Midbrain (tissue), 1 donor: ENCODE measurements at regions not wholly inside any gene's neighbourhood (a gene's known extent, or its start where the extent isn't known, plus 50 kb on each side); places are given as distances from the start of the nearest gene placed in this dataset.
"Not testable (repeated sequence)": the region's sequence is repeated elsewhere in the genome, so short reads cannot be mapped to it uniquely, and the experiment has no call there.

Experiments used
- DNase-seq: peaks from one replicate; lab custom pipeline; 2025; lab: John Stamatoyannopoulos, UW

DNA sequence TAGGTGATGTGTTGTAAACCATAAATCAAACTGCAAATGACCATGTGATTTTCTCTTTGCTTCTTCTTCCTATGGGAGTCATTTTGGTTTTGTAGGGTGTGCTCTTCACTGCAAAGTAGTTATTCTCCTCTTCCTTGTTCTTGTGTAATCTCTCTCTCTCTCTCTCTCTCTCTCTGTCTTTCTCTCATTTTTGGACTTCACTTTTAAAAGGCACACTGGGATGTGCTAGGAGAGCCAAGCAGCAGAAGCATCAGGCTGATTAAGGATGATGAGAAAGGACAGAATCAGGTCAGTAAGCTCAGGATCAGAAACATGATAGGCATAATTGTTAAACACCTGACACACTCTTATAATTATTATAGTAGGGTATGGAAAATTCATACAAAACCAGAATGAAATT lies 505.3 kb upstream of the ZNF608 start:
- no peak for DNase-seq

DNA sequence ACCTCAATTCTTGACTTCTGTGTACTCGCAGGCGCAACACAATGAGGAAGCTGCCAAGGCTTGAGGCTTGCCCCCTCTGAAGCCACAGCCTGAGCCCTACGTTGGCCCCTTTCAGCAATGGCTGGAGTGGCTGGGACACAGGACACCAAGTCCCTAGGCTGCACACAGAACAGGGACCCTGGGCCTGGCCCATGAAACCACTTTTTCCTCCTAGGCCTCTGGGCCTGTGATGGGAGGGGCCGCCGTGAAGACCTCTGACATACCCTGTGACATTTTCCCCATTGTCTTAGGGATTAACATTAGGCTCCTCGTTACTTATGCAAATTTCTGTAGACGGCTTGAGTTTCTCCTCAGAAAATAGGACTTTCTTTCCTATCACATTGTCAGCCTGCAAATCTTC lies 507.2 kb upstream of the ZNF608 start:
- not testable (repeated sequence) for DNase-seq

DNA sequence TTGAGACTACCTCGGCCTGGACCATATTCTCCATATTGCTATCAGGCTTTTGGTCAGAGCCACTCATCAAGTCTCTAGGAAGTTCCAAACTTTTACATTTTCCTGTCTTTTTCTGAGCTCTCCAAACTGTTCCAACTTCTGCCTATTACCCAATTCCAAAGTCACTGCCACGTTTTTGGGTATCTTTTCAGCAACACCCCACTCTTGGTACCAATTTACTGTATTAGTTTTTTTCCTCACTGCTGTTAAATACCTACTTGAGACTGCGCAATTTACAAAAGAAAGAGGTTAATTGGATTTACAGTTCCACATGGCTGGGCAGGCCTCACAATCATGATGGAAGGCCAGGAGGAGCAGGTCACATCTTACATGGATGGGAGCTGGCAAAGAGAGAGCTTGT lies 507.8 kb upstream of the ZNF608 start:
- no peak for DNase-seq

DNA sequence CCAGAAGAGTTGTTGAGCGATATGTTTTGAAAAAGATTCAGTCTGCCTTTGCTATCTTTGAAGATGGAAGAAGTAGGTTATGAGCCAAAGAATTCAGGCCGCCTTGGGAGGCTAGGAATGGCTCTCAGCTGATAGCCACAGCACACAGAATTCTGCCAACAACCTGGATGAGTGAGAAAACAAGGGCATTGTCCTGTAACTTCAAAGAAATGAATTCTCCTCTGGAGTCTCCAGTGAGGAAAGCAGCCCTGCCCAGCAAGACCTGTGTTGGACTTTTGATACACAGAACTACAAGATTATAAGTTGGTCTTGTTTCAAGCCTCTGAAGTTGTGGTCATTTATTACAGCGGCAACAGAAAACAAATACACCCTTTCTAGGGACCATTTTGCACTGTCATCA lies 509.9 kb upstream of the ZNF608 start:
- no peak for DNase-seq

DNA sequence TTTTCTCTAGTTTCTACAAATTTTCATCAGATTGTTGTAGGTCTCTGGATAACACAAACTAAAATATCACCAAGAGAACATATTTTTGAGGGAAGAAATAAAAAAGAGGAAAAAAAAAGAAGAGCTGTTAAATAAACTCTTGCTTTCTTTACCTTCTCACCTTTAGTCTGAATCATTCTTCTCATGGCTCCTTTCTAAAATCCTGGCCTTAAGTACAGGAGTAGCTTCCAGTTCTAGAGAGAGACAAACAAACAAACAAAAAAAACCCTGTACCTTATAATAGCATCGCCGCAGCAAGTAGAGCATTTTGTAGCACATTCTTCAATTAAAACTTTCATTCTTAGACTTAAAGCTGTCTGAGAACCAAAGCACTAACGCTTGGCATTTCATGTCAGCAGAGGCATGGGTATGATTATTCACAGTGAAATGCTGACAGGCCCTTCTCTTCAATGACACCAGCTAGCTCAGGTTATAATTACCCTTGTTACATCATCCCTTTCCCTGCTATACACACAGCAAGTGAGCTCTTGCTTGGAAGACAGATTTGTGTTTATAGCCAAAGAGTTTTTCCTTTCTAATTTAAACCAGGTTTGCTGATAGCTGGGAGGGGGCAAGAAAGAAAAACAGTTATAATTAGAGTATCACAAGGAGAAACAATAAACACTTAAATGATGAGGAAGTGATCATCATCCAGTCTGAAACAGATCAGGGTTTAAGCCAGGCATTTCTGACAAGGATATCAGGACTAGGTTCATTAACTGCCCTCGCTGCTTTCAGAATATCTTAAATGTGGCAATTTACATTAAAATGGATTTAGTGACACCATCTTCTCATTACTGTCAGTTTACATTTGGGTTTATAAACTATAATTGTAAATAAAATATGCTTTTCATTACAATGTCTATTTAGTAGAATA lies 510.9 kb upstream of the ZNF608 start:
- no peak for DNase-seq

DNA sequence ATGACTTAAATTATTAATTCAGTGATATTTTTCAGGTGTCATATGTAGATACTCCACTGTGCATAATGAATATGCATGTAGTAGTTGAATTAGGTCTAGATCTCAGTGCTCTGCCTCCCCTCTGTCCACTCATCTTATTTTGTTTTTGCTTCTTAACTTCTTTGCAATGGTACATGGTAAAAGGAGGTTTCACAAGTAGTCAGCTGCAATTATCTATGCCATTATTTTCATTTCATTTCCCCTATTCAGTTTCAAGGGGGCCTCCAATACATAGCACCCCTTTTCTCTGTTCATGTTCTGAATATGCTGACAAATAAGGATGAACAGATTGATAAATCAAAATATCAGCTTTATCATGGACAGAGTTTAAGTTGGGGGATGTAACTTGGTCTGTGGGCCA lies 511.6 kb upstream of the ZNF608 start:
- no peak for DNase-seq

DNA sequence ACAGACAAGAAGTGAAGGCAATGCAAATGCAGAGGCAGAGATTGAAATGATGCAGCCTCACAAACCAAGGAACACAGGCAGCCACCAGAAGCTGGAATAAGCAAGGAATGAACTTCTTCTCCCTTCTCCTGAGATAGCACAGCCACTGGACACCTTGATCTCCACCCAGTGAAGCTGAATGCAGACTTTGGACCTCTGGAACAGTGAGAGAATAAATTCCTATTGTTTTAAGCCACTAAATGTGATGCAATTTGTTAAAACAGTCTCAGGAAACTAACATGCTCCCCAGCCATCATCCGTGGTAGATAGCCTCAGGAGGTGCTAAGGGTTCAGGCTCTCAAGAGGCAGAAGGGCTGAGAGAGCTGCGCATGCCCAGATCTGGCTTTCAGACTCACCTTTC lies 512.2 kb upstream of the ZNF608 start:
- no peak for DNase-seq

DNA sequence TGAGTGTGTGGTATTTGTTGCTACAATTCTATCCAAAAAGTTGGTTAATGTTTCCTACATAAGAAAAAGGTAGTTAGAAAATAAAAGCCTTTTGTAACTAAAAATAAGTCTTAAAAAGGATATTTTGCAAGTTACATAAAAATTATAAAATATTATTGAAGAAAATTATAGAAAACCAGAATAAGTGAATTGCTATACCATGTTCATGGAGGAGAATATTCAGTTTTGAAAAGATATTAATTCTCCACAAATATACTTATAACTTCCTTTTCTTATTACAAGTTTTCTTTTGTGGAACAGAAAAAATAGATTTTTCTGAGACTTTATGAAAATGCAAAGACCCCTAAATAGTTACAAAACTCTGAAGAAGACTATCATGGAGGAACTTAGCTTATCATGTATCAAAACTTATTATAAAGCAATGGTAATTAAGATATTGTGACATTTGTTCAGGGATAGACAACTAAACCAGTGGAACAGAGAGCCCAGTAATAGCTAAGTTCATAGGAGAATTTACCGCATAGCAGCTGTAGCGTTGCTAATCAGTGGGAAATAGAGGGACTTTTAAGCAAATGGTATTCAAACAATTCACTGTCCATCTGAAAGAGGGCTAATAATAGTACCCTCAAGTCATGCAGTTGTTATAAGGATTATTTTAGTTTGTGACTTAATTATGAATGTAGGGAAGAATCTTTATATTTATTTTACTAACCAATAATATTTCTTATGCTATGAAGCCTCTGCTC lies 515.2 kb upstream of the ZNF608 start:
- no peak for DNase-seq

DNA sequence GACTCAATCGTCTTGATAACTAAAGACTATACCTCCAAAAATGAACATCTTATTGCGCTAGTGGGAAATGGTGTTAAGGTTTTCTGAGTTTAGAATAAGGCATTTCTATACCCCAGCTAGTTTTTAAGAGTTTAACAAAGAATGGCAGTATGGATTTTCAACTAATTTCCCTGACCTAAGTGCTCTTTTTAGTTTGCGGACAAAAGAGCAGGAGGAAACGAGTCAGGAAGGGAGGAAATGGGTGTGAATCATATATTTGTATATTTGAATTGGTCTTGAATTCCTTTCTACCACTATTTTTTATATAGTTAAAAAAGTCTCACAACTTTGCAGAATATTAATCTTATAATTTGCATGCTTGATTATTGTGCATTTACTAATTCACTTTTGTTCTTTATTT lies 516.3 kb upstream of the ZNF608 start:
- no peak for DNase-seq

DNA sequence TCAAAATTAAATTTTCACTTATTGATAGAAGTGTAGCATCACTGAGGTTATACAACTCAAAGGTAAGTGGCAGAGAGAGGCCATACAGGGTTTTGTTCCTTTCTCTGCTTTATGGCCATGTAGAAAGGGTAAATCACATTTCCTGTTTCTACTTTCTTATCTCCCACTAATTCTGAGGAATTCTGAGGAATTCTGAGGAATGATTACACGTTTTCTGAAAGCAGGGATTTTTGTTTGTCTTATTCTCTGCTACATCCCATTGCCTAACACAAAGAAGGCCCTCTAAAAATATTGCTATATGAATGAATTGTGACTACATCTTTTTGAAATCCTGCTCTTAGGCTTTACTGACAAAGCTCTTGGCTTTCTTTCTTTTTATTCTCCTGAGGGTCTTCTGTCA lies 516.9 kb upstream of the ZNF608 start:
- no peak for DNase-seq

DNA sequence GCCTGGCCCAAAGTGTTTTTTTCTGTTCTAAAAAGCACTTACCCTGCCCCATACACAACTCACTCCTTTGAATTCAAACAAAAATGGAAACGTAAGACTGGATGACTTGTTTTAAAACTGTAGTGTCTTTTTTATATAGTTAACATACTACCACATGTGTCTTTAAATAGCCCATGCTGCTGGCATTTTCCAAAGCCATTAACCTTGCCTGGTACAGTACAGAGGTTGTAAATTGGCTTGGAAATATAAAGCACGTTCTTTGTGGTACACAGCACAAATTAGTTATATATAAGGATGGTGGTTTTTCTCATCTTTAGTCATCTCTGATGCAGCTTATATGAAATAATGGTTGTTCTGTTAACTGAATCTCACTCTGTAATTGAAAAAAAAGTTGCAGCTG lies 519.7 kb upstream of the ZNF608 start:
- DNase-seq: no peak

DNA sequence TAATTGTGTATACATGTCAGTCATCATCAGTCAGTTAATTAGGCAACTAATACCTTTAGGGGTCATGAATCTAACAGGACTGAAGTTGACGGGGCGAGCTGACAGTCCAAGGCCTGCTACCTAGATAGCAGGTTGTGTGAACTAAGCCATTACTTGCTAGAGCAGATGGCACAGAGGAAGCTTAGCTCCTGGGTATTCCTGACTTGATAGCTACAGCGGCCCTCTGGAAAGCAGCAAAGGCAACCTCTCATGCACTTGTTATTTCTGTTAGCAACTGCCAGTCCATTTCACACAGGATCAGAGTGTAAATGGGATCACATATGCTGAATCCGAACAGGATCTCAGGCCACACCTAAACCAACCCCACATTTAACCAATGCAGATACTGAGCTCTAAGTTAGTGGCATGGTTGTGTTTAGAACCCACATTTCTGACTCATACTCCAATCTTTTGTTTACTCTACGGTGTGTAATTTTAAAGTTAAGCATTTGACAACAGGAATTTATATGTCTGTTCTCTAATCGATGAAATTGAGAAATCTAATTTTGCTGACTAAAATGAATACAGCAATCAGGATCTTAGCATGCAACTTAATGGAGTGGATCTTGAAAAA lies 521.3 kb upstream of the ZNF608 start:
- DNase-seq: no peak

DNA sequence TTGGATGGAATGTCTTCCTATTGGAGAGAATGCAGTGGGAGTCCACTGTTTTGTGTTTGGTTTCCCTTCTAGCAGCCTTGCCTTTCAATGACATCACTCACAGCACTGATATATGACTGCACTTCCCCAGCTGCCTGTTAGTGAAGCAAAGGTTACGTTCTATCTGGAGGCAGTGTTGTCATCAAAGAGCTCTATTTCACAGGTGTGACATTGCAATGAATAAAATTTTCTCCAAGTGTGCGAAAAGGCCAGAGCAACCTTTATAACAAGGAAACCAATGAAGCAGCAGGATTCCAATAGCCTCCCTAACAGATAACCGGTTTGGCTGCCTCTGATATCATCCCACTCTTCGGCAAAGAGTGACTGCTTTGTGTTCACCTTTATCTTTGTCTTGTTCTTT lies 523.5 kb upstream of the ZNF608 start:
- DNase-seq: no peak

DNA sequence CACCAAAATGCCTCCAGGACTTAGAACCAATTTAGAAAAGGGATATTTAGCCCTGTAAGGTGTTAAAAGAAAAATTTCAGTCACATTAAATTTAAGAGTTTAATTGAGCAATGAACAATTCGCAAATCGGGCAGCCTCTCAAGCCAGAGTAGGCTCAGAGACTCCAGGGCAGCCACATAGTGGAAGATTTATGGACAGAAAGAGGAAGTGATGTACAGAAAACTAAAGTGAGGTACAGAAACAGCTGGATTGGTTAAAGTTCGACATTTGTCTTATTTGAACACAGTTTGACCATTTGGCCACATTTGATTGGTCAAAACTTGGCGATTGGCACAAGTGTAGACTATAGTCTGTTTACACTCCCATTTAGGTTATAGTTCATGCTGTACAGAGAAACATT lies 525.9 kb upstream of the ZNF608 start:
- no peak for DNase-seq

DNA sequence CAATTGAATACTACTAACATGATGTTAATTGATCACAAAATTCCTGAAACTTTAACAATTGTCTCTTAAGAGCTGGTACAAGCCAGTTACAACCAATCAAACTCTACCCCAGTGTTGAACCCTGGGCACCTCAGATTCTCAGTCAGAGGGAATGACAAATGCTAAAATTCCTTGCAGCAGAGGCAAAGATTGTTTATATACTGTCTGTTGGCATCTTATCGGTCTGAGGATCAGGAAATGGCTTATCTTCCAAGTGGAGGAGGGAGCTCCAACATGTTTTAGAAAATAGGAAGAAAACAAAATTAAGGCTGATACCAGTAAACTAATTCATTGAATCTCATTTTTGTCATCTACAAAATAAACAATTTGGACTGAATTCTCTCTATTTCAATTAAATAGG lies 527.8 kb upstream of the ZNF608 start:
- DNase-seq: no peak

DNA sequence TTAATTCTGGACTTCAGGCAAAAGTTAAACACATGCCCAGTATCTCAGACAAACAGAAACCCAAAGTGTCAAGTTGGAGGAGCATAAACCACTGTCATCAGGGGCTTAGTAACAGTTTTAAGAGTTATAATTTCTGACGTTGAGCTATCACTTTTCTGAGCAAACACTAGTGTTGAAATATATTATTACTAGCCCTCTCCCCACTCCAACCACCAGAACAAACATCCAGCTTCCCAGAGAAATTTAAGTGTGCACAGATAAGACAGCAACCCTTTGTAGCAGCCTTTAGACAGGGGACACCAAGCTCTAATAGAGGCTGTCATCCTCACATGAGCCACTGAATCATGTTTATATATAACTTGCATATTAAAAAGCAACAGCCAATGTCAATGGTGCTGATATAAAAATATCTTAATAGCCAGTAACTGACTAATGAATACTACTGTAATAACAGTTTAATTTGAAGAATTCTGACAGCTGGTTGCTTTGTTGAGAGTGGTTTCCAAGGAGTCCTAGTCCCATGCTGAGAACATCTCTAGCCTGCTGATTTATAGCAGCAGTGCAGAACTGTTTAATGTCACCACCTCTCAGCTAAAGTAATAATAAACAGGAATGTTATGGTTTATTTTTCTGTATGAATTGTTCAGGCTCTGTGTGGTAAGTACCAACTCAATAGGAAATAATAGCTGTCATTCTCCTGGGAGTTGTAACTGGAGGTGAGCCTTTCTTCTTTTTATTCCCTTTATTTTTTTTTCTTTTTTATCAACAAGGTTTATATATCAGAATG lies 528.7 kb upstream of the ZNF608 start:
- DNase-seq: no peak

DNA sequence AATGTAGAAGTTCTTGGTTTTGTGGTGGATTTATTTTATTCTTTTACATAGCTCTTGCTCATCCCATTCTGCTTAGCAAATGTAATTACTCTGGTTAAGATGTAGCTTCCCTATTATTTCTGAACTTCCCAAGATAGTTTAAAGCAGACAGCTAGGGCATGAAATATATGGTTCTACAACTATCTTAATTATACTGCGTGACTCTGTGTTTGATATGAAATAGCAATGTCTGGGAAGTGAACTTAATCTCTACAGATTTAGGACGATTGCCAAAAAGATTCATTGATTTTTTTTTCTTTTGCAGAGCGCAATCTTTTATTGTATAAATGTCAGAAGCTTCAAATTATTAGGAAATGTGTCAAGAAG lies 529.3 kb upstream of the ZNF608 start:
- no peak for DNase-seq

DNA sequence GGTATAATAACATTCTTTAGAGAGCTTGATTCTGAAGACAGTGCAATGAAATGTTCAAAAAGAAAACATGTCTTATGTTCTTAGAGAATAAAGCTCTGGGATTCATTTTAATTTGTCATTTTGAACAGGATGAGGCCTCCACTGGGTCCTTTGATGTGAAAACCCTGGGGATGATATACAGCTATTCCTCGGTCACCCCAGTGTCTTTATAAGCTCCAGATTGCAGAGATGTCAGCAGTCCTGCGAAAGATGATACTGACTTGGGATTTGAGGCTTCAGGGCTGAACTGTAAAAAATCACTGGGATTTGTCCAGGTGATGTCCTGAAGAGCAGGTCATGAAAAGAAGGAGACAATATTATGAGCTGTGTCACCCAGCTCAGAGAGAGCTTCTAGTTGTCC lies 529.7 kb upstream of the ZNF608 start:
- no peak for DNase-seq

DNA sequence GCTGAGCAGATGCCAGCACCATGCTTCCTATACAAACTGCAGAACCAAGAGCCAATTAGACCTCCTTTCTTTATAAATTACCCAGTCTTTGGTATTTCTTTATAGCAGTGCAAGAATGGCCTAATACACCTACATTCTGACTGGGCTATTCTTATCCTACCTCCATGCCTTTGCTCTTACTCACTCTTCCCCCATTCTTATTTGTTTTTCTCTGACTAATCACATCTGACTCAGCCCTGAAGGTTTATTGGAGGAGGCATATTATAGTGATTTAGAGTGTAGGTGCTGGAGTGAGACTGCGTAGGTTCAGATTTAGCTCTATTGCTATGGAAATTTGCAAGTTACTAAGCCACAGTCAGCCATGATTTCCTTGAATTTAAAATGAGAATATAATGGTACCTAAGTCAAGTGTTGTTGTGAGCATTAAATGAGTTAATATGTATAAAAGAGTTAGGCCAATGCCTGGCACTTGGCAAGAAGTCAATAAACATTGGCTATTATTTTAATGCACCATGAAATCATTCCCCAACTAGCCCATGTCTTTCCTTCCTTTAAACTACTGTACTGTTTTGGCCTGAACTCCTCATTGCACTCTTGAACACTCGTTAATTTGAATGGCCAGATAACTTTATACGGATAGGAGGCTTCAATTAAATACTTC lies 531.2 kb upstream of the ZNF608 start:
- no peak for DNase-seq

DNA sequence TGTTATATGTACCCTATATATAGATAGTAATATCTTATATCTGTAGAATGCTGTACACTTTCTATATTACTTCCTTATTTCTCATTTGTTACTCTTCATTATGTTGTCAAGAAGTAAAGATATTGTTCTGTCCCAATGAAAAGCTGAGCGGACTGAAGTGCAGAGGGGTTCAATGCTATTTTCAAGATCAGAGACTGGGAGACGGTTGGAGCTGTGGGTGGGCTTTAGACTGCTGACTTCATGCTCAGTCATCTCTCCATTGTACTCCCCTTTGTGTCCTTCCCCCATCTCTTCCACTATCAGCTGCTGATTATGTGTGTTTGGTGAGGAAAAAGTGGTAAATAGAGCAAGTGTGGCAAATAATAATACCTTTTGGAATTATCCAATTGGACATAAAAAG lies 532.3 kb upstream of the ZNF608 start:
- no peak for DNase-seq

DNA sequence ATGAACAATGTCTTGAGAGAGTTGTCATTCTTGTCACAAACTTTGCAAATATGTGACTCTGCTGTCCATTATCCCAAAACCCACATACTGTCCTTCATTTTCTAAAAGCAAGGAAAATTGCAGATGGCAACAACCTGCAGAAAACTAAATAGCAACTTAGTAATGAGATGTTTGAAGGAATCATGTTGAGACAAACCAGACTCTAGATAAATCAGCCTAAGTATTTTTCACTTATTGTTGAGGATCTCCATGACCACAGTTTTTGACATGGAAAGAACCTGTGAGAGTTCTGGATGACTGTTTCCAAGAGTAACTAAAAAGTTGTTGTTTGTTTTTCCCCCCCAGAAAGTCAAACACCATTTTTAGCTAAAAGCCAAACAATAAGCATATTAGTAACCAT lies 535.2 kb upstream of the ZNF608 start:
- no peak for DNase-seq

DNA sequence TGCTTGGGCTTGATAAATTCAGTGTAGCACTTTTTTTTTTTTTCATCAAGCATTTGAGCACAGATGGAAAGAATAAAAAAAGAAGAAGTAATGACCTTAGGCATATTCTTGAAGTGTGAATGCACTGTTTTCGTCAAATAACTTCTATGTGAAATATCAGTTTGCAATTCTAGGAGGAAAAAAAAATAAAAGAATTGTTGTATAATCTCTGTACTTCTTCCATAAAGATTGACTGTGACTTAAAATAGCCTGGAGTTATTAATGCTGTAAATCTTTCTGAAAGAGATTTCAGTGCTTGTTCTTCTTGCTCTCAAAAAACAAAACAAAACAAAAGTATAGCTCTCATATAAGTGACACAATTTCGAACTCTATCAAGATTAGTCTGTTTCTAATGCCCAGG lies 536.9 kb upstream of the ZNF608 start:
- no peak for DNase-seq
